HG02981 (cell line): ENCODE measurements at regions not wholly inside any gene's neighbourhood (a gene's known extent, or its start where the extent isn't known, plus 50 kb on each side); places are given as distances from the start of the nearest gene placed in this dataset.

ENCODE experiments used
- ATAC-seq: cut with Tn5 transposase; IDR thresholded peaks from one replicate; pipeline ENCODE4 v1.9.1; 2021; ENCODE audit warnings: mild to moderate bottlenecking, moderate library complexity; ENCODE audit not compliant: unreplicated experiment

GRCh38 chr3:152945556-152945955 lies 110.6 kb downstream of the P2RY1 start:
- no peak for ATAC-seq

- ATAC-seq: no peak
These were observed 122.6 kb downstream of the P2RY1 start for GRCh38 chr3:152957491-152957890.

GRCh38 chr3:152959307-152959706 lies 124.4 kb downstream of the P2RY1 start:
- ATAC-seq: no peak

GRCh38 chr3:152960684-152961083 lies 125.8 kb downstream of the P2RY1 start:
- no peak for ATAC-seq

GRCh38 chr3:152961323-152961722 lies 126.4 kb downstream of the P2RY1 start:
- no peak for ATAC-seq

- ATAC-seq: no peak
These were observed 130.1 kb downstream of the P2RY1 start for GRCh38 chr3:152964911-152965609.

GRCh38 chr3:152968388-152969024 lies 133.6 kb downstream of the P2RY1 start:
- ATAC-seq: no peak

- no peak for ATAC-seq
These were observed 134.8 kb downstream of the P2RY1 start for GRCh38 chr3:152969557-152970300.

- no peak for ATAC-seq
These were observed 135.9 kb downstream of the P2RY1 start for GRCh38 chr3:152970851-152971250.

- ATAC-seq: no peak
These were observed 136.9 kb downstream of the P2RY1 start for GRCh38 chr3:152971880-152972279.

GRCh38 chr3:152973575-152973974 lies 138.6 kb downstream of the P2RY1 start:
- no peak for ATAC-seq

GRCh38 chr3:152976239-152976638 lies 141.3 kb downstream of the P2RY1 start:
- no peak for ATAC-seq

- ATAC-seq: no peak
These were observed 142.4 kb downstream of the P2RY1 start for GRCh38 chr3:152977366-152977765.

- ATAC-seq: no peak
These were observed 143.2 kb downstream of the P2RY1 start for GRCh38 chr3:152978152-152978551.

- no peak for ATAC-seq
These were observed 162.6 kb downstream of the P2RY1 start for GRCh38 chr3:152997526-152997925.

- ATAC-seq: no peak
These were observed 163.4 kb upstream of the RAP2B start for GRCh38 chr3:152998591-152998990.

- ATAC-seq: no peak
These were observed 161.7 kb upstream of the RAP2B start for GRCh38 chr3:153000325-153000724.

GRCh38 chr3:153001210-153002078 lies 160.6 kb upstream of the RAP2B start:
- ATAC-seq: no peak

- ATAC-seq: no peak
These were observed 158.6 kb upstream of the RAP2B start for GRCh38 chr3:153003441-153003840.

- ATAC-seq: no peak
These were observed 158.2 kb upstream of the RAP2B start for GRCh38 chr3:153003862-153004261.

GRCh38 chr3:153008226-153008625 lies 153.8 kb upstream of the RAP2B start:
- ATAC-seq: no peak
